Hematopoietic multipotent progenitor cell treated with erythropoietin and hydrocortisone succinate and interleukin-3 and kit ligand, for 8 days (in vitro differentiated cells): ENCODE measurements at regions not wholly inside any gene's neighbourhood (a gene's known extent, or its start where the extent isn't known, plus 50 kb on each side); places are given as distances from the start of the nearest gene placed in this dataset.
"Not testable (repeated sequence)": the region's sequence is repeated elsewhere in the genome, so short reads cannot be mapped to it uniquely, and the experiment has no call there.

Experiments used
- DNase-seq: peaks from one replicate; pipeline ENCODE4 v3.0.0-alpha.2; 2015

GRCh38 chr9:105116052-105116868 is 128.2 kb upstream of the SLC44A1 start:
- DNase-seq, result no peak

GRCh38 chr9:105117234-105117633 is 127.2 kb upstream of the SLC44A1 start:
- no peak for DNase-seq

- DNase-seq, result no peak
Measured at GRCh38 chr9:105118636-105119035, 125.8 kb upstream of the SLC44A1 start.

- no peak for DNase-seq
Measured at GRCh38 chr9:105119156-105119555, 125.3 kb upstream of the SLC44A1 start.

- DNase-seq, result peak; percentile 77
Measured at GRCh38 chr9:105121861-105122430, 122.5 kb upstream of the SLC44A1 start.

GRCh38 chr9:105124598-105124997 is 119.9 kb upstream of the SLC44A1 start:
- not testable (repeated sequence) for DNase-seq

- DNase-seq, result no peak
Measured at GRCh38 chr9:105126226-105126625, 118.2 kb upstream of the SLC44A1 start.

GRCh38 chr9:105127863-105128220 is 116.6 kb upstream of the SLC44A1 start:
- DNase-seq, result peak; percentile 64

GRCh38 chr9:105128908-105129600 is 115.4 kb upstream of the SLC44A1 start:
- DNase-seq, result peak; percentile 60

- DNase-seq, result no peak
Measured at GRCh38 chr9:105129731-105130130, 114.7 kb upstream of the SLC44A1 start.

GRCh38 chr9:105131981-105132380 is 112.5 kb upstream of the SLC44A1 start:
- no peak for DNase-seq

- DNase-seq, result no peak
Measured at GRCh38 chr9:105132606-105133005, 111.8 kb upstream of the SLC44A1 start.

- DNase-seq, result no peak
Measured at GRCh38 chr9:105138306-105138801, 106.1 kb upstream of the SLC44A1 start.

- no peak for DNase-seq
Measured at GRCh38 chr9:105141146-105141975, 103.1 kb upstream of the SLC44A1 start.

- no peak for DNase-seq
Measured at GRCh38 chr9:105141976-105142250, 102.5 kb upstream of the SLC44A1 start.

- DNase-seq, result peak; percentile 21
Measured at GRCh38 chr9:105142406-105143135, 101.9 kb upstream of the SLC44A1 start.

GRCh38 chr9:105143136-105143430 is 101.4 kb upstream of the SLC44A1 start:
- DNase-seq, result no peak

- no peak for DNase-seq
Measured at GRCh38 chr9:105144076-105144475, 100.4 kb upstream of the SLC44A1 start.

GRCh38 chr9:105144841-105145240 is 99.6 kb upstream of the SLC44A1 start:
- no peak for DNase-seq

- DNase-seq, result no peak
Measured at GRCh38 chr9:105146677-105147076, 97.8 kb upstream of the SLC44A1 start.

GRCh38 chr9:105147110-105147871 is 97.2 kb upstream of the SLC44A1 start:
- no peak for DNase-seq
